HG02759 (cell line): ENCODE measurements at regions not wholly inside any gene's neighbourhood (a gene's known extent, or its start where the extent isn't known, plus 50 kb on each side); places are given as distances from the start of the nearest gene placed in this dataset.

Experiments used
- ATAC-seq: cut with Tn5 transposase; IDR thresholded peaks from one replicate; pipeline ENCODE4 v1.9.1; 2021; ENCODE audit warnings: mild to moderate bottlenecking, moderate library complexity; ENCODE audit not compliant: unreplicated experiment

- no peak for ATAC-seq
These were observed 532.0 kb downstream of the GATA3 start for GRCh38 chr10:8586504-8586903.

GRCh38 chr10:8588135-8588534 lies 533.6 kb downstream of the GATA3 start:
- ATAC-seq: no peak

- no peak for ATAC-seq
These were observed 536.0 kb downstream of the GATA3 start for GRCh38 chr10:8590518-8590917.

GRCh38 chr10:8591640-8592039 lies 537.2 kb downstream of the GATA3 start:
- ATAC-seq: no peak

DNA sequence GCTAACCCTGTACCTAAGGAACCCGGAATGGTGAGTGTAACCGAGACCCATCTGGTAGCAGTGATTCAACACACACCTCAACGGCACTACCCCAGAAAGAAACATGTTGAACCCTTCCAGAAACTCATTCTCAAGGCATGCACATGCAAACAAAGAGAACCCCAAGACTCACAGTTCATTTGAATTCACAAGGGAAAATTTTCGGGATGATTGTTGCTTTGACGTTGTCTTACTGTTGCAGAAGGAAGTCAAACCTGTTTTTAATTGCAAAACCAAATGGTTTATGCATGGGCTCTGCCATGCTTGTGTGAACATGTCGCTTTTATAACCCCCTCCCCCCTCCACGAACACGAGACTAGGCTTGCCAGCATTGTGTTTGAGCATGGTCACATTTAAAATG lies 539.7 kb downstream of the GATA3 start:
- no peak for ATAC-seq

DNA sequence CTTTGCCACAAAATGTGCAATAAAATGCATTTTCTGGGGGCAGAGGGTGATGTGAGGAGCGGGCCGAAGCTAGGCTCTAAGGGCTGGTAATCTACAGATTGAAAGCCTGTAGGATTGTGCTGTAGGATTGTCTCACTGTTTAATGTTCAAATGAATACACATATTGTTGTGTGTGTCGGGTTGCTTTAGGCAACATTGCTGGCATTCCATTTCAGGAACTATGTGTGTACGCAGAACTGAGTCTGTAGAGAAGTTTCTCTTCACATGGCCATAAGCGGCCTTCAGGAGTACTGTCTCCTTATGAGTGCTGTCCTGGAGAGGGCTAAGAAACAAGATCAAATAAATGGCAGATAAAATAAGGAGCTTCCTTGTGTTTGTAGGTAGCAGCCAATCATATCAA lies 540.2 kb downstream of the GATA3 start:
- ATAC-seq: no peak

DNA sequence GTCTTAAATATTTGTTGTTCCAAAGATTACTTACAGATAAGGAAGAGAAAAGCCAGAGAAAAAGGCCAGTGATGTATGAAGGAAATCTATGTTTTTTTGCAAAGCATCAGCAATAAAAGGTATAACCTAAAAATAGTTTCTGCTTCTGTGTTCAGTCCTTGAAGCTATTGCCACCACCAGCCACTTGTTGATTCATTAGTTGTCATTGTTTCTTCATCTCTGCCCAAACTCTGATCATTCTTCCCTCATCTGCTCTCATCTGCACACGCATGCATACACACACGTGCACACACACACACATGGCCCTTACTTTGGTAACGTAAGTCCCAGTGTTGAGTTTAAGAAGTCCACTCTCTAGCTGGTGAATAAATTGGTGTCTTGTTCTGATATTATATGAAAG lies 540.7 kb downstream of the GATA3 start:
- ATAC-seq: no peak

DNA sequence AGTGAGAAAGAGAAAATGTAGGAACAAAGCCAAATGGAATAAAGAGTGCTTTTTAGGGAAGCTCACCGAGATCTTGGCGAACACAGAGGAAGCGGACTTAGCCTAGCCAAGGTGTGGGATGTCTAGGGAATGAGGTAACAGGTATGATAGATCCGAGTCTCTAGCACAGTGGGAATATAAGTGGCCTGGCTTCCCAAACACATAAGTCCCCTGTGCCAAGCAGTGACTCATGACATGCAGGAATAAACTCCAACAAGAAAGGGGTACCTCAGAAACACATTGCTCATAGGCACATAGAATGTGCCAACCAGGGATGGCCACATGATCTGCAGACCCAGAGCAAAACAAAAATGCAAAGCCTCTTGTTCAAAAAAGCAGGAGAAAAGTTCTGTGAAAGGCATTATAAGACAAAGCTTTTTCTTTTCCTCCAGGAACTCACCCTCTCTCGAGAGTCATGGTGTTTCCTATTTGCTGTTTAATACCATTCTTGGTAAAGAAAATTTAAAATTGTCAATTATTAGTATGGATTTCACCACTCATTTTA lies 542.5 kb downstream of the GATA3 start:
- no peak for ATAC-seq

- no peak for ATAC-seq
These were observed 545.7 kb downstream of the GATA3 start for GRCh38 chr10:8600192-8600591.

DNA sequence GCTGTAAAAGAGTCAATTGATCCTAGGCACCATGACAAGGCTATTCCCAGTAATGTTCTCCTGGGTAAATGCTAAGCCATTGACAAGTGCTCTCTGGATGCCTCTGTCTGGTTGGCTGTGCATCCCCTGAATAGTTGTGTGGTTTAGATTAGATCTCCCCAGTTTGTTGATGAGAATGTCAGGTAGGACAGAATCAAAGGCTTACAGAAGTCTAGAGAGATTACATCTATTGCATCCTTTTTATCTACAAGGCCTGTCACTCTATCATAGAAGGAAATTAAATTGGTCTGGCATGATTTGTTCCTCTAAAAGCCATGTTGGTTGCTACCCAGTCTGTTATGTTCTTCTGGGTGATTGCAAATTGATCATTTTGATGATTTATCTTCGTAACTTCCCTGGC lies 548.3 kb downstream of the GATA3 start:
- no peak for ATAC-seq

DNA sequence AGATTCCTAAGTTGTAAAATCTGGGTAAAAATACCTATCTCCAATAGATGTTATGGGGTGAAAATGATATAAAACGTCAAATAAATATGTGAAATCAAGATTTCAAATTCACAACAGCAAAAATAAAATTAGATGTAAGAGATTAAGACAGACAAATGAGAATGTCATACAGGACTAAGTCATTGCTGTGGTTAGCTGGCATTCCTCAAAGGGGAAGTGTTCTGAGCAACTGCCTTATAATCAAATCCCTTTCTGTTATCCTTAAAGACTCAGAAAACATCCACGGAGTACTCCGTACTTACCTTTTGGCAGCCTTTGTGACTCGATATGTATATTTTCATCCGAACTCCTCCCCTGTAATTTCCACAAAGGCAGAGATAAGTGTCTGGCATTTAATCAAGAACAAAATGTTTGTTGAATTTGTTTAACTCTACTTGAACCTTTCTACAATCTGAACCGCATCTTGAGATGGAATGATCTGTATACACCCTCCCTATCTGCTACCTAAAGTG lies 559.6 kb downstream of the GATA3 start:
- ATAC-seq: no peak

DNA sequence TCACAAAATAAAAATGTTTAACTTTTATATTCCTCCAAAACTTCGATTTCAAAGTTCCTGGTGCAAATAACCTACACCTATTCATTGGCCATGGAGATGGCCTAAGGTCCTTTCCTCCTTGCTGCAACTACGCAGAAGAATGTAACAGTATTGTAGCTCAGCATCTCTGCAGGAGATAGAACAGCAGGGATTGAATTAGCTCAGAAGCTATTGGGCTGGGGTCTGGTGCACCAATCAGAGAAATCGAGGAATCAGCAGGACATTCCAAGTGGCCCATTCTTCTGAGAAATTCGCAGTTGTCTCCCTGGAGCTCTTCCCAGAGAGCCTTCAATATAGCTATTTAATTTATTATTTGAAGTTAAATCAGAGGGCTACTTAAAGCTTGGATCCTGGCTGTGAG lies 560.6 kb downstream of the GATA3 start:
- no peak for ATAC-seq

GRCh38 chr10:8616166-8616565 lies 561.7 kb downstream of the GATA3 start:
- peak; percentile 89 for ATAC-seq

- no peak for ATAC-seq
These were observed 563.3 kb downstream of the GATA3 start for GRCh38 chr10:8617792-8618191.

GRCh38 chr10:8618834-8619233 lies 564.3 kb downstream of the GATA3 start:
- no peak for ATAC-seq

DNA sequence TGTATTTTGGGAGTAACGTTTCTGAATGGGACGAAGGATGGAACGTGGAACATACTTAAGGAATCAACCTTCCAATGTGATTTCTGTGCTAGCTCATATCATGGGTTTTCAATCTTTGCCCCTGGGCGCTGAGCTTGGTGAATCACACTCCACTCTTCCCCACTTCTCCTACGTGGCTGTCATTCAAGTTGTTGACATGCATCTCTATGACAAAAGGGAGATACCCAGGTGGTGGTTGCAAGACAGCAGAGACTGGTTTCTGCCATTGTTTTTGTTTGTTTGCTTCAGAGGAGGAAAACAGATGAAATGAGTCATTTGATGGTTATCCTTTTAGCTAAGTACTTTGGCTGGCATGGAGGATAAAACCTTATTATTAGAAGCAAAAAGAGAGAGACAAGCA lies 573.9 kb downstream of the GATA3 start:
- ATAC-seq: no peak

DNA sequence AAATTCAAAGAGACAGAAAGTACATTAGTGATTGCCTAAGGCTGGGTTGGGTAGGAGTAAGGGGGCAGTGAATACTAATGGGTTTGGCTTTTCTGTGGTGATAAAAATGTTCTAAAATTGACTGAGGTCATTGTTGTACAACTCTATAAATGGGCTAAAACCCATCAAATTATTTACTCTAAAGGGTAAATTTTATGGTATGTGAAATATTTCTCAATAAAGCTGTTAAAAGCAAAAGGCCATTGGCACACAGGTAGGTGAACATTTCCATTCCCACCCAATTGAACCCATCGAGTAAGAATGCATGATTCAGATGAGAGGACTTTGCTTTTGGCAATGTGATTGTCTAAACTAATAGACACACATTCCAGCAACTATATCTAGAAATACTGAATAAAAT lies 579.4 kb downstream of the GATA3 start:
- no peak for ATAC-seq

GRCh38 chr10:8636371-8636770 lies 581.9 kb downstream of the GATA3 start:
- no peak for ATAC-seq

DNA sequence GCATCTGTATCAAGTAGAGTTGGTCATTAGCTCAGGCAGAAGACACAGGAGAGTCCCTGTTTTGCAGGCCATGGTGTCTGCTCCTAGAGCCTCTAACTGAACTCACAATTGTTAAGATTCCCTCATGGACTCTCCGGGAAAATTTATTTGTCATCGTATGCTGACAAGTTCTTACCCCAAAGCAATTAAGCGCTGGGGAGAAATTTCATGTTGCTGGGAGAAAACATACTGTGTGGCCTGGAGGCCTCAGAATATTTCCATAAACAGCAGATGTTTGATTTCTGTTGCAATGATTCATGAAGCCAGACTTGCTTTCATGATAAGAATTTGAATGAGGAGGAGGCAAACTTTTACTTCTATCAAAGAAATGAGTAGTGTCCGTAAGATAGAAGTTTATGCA lies 583.2 kb downstream of the GATA3 start:
- ATAC-seq: no peak

GRCh38 chr10:8638088-8638672 lies 583.7 kb downstream of the GATA3 start:
- ATAC-seq: no peak

GRCh38 chr10:8639486-8640185 lies 585.1 kb downstream of the GATA3 start:
- ATAC-seq: no peak

DNA sequence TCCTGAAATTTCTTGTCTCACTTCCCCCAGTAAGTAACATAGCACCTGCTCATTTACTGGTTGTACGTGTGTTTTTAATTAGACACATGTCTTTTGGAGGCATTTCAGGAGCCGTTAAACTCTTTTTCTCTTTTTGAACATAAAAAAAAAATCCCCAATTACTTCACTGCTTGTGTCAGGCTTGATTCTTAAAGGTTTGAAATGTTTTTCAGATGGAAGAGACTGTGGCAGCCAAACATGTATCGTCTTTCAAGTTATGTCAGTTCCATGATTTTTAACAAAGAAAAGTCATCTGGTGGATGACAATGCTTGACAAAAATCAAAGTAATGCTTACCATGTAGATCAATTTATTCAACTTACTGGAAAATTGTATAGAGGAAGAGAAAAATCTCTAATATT lies 585.8 kb downstream of the GATA3 start:
- no peak for ATAC-seq
